ENCODE measurements at regions not wholly inside any gene's neighbourhood (a gene's known extent, or its start where the extent isn't known, plus 50 kb on each side); places are given as distances from the start of the nearest gene placed in this dataset.

DNA sequence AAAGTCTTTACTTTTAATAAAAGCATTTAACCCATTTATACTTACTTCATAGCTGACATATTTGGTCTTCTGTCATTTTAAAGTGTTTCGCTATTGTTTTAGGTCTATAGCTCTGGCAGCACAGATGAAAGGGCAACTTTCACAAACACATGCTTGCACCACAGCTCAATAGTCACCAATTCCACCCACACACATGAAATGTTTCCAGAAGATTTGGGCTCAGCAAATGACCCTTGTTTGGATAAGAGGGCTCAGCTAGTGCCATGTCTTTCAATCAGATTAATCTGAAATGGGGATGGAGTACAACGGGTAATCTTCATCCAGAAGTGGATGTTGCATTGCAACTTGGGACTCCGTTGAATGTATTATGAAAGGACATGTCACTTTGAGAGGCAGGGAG, 176.0 kb downstream of the FGF18 start:
- ATAC-seq (ENCODE audit: low read depth) (no peak), DNase-seq (no peak)
- H3K4me3 Mint-ChIP-seq = no peak overlapping the region
- H3K36me3 Mint-ChIP-seq = peaks cover 1% of the 10 kb centered on the region
- POLR2A ChIA-PET = no interaction called here
- no peaks in the 10 kb centered on the region for H3K9me3 Mint-ChIP-seq
- no peaks in the 10 kb centered on the region for H3K4me1 Mint-ChIP-seq
- peaks cover 2% of the 10 kb centered on the region for H3K27me3 Mint-ChIP-seq
- H3K27ac Mint-ChIP-seq = no peak overlapping the region

DNA sequence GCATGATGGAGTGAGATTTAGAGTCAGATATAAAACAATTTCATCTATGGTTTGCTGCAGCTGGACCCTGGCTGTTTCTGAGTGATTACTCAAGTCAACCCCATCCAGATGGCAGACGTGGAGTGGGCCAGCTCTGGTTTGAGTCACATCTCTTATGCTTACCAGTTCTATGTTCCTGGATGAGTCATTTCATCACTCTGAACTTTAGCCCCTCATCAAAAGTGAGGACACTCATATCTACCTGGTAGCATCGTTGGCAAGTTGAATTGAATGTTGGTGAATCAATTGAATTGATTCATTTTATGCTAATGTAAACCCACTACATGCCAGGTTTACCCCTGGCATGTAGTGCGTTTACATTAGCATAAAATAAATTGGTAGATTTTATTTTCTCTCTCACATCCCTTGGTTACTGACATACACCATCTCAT, 176.4 kb downstream of the FGF18 start:
- ATAC-seq (ENCODE audit: low read depth) (no peak), DNase-seq (no peak)
- peaks cover 2% of the 10 kb centered on the region for H3K27me3 Mint-ChIP-seq
- POLR2A ChIA-PET = no interaction called here
- peaks cover under 1% of the 10 kb centered on the region for H3K4me1 Mint-ChIP-seq
- H3K36me3 Mint-ChIP-seq = peaks cover 1% of the 10 kb centered on the region
- no peak overlapping the region for H3K4me3 Mint-ChIP-seq
- no peaks in the 10 kb centered on the region for H3K9me3 Mint-ChIP-seq
- H3K27ac Mint-ChIP-seq = no peak overlapping the region

DNA sequence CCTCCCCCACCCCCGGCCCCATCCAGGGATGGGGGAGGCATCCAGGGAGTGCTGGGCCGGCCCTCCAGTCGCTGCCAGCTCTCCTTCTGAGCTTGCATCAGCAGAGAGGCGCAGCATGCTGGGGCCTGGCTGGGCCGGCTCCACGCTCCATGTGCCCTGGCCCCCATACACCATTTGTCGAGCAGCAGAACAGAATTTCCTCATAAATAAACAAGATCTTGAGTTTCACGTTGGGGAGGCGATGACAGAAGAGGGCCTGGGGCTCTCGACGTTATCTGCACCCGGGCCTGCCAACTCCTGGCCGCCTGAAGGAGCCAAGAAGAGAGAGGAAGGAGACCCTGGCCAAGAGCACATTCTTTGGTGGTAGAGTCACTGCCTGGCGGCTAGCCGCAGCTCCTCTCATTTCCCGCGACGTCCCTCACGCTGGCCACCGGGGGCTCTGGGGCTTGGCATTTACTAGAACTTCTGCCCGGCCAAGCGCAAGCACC, 177.0 kb downstream of the FGF18 start:
- DNase-seq = no peak
- Mint-ChIP-seq H3K4me3 (no peak overlapping the region), H3K27ac (no peak overlapping the region), H3K9me3 (no peaks in the 10 kb centered on the region), H3K27me3 (peaks cover 3% of the 10 kb centered on the region), H3K36me3 (peaks cover 1% of the 10 kb centered on the region), H3K4me1 (peaks cover 3% of the 10 kb centered on the region)
- no peak for ATAC-seq (ENCODE audit: low read depth)
- POLR2A ChIA-PET = no interaction called here

DNA sequence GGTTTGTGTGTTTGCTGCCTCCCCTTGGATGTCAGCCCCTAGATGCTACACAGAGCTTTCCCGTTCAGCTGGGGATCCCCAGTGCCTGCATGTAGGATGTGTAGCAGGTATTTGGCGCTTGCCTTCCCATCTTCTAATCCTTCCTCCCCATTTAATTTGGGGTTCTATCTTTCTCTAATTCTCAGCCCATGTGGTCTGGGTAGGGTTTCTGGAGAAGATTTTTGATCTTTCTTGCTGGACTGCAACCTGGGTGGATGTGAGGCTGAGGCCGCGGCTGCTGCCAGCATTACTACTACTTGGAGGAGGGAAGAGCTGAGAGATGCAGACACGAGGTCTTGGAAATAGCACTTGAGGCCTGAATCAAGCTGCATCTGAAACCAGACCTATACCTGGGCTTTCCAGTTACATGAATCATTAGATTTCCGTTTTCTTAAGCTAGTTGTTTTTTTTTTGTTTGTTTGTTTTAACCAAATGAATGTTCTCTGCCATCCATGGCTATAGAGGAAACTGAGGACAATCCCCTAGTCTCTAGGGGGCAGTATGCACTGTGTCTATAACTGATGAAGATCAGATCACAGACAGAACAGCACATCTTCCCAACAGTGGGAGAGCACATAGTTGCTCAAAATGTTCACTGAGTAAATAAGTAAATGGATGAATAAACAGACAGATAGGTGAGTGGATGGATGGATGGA, 178.6 kb downstream of the FGF18 start:
- Mint-ChIP-seq H3K27me3 (peaks cover 4% of the 10 kb centered on the region), H3K36me3 (peaks cover 1% of the 10 kb centered on the region), H3K9me3 (no peaks in the 10 kb centered on the region), H3K27ac (no peak overlapping the region), H3K4me1 (peaks cover 3% of the 10 kb centered on the region), H3K4me3 (no peak overlapping the region)
- POLR2A ChIA-PET = no interaction called here
- ATAC-seq (ENCODE audit: low read depth) (no peak), DNase-seq (no peak)

DNA sequence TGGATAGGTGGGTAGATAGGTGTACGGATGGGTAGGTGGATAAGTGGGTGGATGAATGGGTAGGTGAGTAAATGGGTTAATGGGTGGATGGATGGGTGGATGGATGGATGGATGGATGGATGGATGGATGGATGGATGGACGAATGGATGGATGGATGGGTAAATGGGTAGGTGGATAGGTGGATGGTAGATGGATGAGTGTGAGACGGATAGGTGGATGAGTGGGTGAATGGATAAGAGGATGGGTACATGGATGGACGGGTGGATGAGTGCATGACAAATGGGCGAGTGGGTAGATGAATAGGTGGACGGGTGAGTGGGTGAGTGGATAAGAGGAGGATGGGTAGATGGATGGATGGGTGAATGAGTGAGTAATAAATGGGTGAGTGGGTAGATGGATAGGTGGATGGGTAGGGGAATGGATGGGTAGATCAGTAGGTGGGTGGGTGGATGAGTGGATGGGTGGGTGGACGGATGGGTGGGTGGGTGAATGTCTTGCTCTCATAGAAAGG, 179.2 kb downstream of the FGF18 start:
- peaks cover 1% of the 10 kb centered on the region for H3K36me3 Mint-ChIP-seq
- no peak overlapping the region for H3K4me3 Mint-ChIP-seq
- H3K4me1 Mint-ChIP-seq = peaks cover 3% of the 10 kb centered on the region
- H3K9me3 Mint-ChIP-seq = no peaks in the 10 kb centered on the region
- POLR2A ChIA-PET = no interaction called here
- no peak for DNase-seq
- no peak overlapping the region for H3K27ac Mint-ChIP-seq
- no peak for ATAC-seq (ENCODE audit: low read depth)
- H3K27me3 Mint-ChIP-seq = peaks cover 2% of the 10 kb centered on the region

DNA sequence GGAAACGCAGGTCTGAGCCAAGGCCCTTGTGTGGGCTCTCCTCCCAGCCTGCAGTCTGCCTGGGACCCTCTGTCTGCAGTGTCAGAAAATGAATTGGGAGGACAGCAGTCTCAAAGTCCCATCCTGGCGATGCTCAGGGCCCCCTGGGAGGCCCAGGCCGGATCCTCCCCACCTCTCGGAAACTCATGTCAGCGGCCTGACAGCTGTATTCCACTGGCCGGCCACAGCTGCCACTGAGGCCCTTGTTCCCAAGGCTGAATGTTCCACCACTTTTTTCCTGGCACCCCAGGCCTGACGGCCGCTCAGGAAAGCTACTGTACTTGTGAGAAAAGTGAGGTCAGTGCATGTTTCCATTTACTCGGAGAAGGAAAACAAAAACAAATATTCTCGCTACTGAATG, 180.0 kb downstream of the FGF18 start:
- no peak overlapping the region for H3K27ac Mint-ChIP-seq
- peaks cover 3% of the 10 kb centered on the region for H3K4me1 Mint-ChIP-seq
- H3K36me3 Mint-ChIP-seq = peaks cover 1% of the 10 kb centered on the region
- no peaks in the 10 kb centered on the region for H3K9me3 Mint-ChIP-seq
- ATAC-seq (ENCODE audit: low read depth) = no peak
- H3K4me3 Mint-ChIP-seq = no peak overlapping the region
- DNase-seq = no peak
- H3K27me3 Mint-ChIP-seq = peaks cover 6% of the 10 kb centered on the region
- POLR2A ChIA-PET = no interaction called here

DNA sequence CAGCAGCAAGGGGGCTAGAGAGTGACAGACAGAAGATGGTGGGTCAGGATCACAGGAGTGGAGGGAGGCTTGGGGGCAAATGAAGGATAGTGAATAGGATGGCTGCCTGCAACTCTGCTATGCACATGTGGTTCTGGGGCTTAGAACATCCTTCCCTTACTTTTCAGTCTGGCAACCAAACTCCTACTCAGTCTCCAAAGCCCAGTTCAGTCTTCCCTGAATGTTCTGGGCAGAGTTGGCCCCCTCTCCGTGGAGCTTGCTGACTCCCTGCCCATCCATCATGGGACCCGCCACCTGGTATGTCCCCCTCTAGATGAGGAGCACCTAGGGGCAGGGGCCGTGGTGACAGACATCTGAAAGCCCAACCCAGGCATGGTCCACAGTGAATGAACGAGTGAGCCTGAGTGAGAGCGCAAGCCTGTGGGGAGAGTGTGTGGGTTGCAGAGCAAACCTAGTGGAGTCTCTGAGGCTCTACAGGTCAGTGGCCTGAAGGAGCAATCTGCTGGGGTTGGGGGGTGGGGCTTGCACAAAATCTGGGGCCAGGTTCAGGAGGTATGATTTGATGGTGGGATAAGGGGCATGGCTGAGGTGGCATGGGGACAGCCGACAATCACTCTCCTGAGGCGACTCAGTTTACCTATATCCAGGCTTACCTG, 180.6 kb downstream of the FGF18 start:
- POLR2A ChIA-PET = no interaction called here
- H3K27me3 Mint-ChIP-seq = peaks cover 11% of the 10 kb centered on the region
- DNase-seq = no peak
- H3K4me1 Mint-ChIP-seq = peaks cover 3% of the 10 kb centered on the region
- no peaks in the 10 kb centered on the region for H3K9me3 Mint-ChIP-seq
- H3K36me3 Mint-ChIP-seq = peaks cover 1% of the 10 kb centered on the region
- ATAC-seq (ENCODE audit: low read depth) = no peak
- no peak overlapping the region for H3K27ac Mint-ChIP-seq
- no peak overlapping the region for H3K4me3 Mint-ChIP-seq

DNA sequence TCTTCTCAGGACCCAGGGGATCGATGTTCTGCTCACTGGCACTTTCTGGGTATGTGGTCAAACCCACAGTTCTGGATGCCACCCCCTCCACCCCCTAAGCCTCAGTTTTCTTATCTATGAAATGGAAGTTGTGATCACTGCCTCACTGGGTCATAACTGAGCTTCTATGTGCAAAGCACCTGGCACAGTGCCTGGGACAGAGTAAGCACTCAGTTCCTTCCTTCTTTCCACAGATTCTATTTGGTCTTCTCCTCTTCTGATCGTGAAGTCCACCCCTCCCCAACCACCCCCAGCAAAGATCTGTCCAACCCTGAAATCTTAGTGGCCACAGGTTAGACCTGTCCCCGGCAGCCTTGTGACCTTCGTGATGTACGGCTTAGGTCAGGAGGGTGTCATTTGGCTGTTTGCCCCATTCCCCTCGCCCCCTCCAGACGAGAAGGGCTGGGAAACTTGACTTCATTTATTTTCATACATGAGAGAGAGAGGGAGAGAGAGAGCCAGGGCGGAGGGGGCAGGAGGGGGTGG, 181.4 kb downstream of the FGF18 start:
- H3K27me3 Mint-ChIP-seq = peaks cover 12% of the 10 kb centered on the region
- H3K27ac Mint-ChIP-seq = no peak overlapping the region
- no peak overlapping the region for H3K4me3 Mint-ChIP-seq
- H3K36me3 Mint-ChIP-seq = peaks cover 1% of the 10 kb centered on the region
- no peaks in the 10 kb centered on the region for H3K9me3 Mint-ChIP-seq
- no peak for DNase-seq
- POLR2A ChIA-PET = no interaction called here
- no peak for ATAC-seq (ENCODE audit: low read depth)
- H3K4me1 Mint-ChIP-seq = peaks cover 3% of the 10 kb centered on the region

DNA sequence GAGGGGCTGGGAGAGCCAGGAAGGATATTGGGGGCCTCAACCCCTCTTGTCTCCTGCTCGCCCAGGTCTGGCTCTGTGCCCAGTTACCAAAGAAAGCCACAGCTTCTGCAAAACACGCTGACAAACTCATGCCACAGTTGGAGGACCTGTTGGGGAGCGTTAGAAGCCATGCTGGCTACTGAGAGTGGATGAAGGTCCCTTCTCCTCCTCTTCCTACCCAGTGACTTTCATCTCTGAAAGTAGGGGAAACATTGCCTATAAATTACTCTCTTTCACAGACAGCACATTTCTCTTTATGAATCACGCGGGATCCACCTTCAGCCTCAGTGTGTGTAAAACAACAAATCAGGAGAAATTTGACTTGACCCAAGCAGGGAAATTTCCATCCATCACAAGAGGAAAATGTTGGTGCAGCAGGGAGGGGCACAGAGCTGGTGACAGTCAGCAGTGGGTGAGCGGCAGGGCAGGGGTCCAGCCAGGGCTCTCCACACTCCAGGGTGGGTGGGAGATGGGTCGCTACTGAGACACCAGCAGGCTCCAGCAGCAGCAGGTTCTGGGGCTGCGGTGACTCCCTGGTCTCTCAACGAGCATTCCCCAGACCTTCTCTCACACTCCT, 181.9 kb downstream of the FGF18 start:
- POLR2A ChIA-PET = no interaction called here
- DNase-seq = no peak
- no peak overlapping the region for H3K27ac Mint-ChIP-seq
- H3K4me1 Mint-ChIP-seq = peaks cover 3% of the 10 kb centered on the region
- H3K9me3 Mint-ChIP-seq = no peaks in the 10 kb centered on the region
- peaks cover 1% of the 10 kb centered on the region for H3K36me3 Mint-ChIP-seq
- no peak for ATAC-seq (ENCODE audit: low read depth)
- H3K27me3 Mint-ChIP-seq = peaks cover 14% of the 10 kb centered on the region
- H3K4me3 Mint-ChIP-seq = no peak overlapping the region

DNA sequence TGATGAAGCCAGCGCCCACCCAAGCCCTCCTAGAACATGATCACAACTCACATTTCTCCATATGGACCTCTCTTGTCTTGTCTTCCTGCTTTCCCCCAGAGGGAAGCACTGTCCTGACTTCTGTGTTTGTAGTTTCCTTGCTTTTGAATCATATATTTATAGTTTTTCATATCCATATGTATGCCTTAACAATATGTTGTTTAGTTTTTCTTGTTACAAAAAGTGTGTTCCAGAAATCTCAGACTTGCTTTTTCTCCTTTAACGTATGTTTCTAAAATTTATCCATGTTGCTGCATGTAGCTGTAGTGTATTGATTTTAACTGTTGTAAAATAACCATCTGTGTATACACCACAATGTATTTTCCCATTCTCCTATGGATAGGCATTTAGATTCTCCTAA, 182.0 kb upstream of the SMIM23 start:
- H3K9me3 Mint-ChIP-seq = no peaks in the 10 kb centered on the region
- POLR2A ChIA-PET = no interaction called here
- H3K4me1 Mint-ChIP-seq = peaks cover 3% of the 10 kb centered on the region
- H3K4me3 Mint-ChIP-seq = no peak overlapping the region
- H3K27me3 Mint-ChIP-seq = peaks cover 22% of the 10 kb centered on the region
- DNase-seq (no peak), ATAC-seq (ENCODE audit: low read depth) (no peak)
- H3K27ac Mint-ChIP-seq = no peak overlapping the region
- no peaks in the 10 kb centered on the region for H3K36me3 Mint-ChIP-seq

DNA sequence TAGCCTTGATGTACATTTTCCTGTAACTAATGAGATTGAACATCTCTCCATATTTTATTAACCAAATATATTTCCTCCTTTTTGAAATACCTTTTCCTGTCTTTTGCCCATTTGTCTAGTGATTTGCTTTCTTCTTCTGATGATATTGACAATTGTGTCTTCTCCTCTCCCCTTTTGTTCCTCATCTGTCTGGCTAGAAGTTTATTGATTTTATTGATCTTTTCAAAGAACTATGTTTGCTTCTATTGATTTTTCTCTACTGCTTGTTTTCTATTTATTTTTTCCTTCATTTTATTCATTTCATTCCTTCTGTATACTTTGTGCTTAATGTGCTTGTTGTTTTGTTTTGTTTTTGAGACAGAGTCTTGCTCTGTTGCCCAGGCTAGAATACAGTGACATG, 181.4 kb upstream of the SMIM23 start:
- POLR2A ChIA-PET = no interaction called here
- no peak for ATAC-seq (ENCODE audit: low read depth)
- Mint-ChIP-seq H3K27ac (no peak overlapping the region), H3K36me3 (no peaks in the 10 kb centered on the region), H3K27me3 (peaks cover 22% of the 10 kb centered on the region), H3K9me3 (no peaks in the 10 kb centered on the region), H3K4me3 (no peak overlapping the region), H3K4me1 (peaks cover 3% of the 10 kb centered on the region)
- no peak for DNase-seq

DNA sequence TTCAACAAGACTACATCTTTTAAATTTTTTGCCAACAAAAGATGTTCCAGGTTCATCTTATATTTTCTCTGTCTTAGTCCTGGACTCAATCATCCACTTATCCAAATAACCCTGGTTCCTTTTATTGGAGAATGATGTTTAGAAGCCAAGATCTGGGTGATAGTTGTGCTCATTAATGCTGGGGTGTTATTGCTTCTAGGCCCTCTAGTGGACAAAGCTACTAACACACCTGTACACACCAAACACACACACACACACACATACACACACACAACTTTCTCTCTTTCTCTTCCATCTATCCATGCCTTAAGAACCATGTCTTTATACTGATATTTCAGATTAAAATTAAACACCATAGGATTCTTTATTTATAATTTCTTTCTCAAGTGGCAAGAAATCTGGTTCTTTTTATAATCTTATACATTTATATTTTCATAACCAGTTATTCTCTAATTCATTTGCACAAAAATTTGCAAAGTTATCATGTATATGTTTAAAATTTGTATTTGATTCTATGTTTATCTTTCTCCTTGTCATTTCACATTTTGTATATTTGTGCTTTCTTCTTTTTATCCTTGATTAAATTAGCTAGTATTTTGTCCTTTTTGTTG, 179.1 kb upstream of the SMIM23 start:
- peaks cover 21% of the 10 kb centered on the region for H3K27me3 Mint-ChIP-seq
- no peaks in the 10 kb centered on the region for H3K36me3 Mint-ChIP-seq
- H3K4me1 Mint-ChIP-seq = no peaks in the 10 kb centered on the region
- H3K27ac Mint-ChIP-seq = no peak overlapping the region
- no peak overlapping the region for H3K4me3 Mint-ChIP-seq
- ATAC-seq (ENCODE audit: low read depth) (no peak), DNase-seq (no peak)
- POLR2A ChIA-PET = no interaction called here
- no peaks in the 10 kb centered on the region for H3K9me3 Mint-ChIP-seq

DNA sequence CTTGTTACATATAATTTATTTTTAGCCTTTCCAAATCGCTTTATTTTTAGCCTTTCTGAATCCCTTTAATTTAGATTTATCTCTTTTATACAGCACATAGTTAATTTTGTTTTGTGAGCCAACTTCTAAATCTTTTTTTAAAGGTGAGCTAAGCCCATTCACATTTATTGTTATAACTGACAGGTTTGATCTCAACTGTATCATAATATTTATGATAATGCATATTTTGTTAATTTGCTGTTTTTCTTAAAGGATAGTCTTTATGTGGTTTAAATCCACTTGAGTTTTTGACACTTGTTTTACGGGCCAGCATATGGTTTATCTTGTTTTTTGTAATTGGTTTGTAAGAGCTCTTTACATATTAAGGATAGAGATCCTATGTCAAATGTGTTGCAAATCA, 177.8 kb upstream of the SMIM23 start:
- POLR2A ChIA-PET = no interaction called here
- ATAC-seq (ENCODE audit: low read depth) = no peak
- Mint-ChIP-seq H3K4me3 (no peak overlapping the region), H3K27me3 (peaks cover 22% of the 10 kb centered on the region), H3K4me1 (no peaks in the 10 kb centered on the region), H3K27ac (no peak overlapping the region), H3K36me3 (no peaks in the 10 kb centered on the region), H3K9me3 (no peaks in the 10 kb centered on the region)
- DNase-seq = no peak

All from activated naive CD8-positive, alpha-beta T cell treated with anti-CD3 and anti-CD28 coated beads, Interleukin-2, amount 10 ng/mL, durations not matched to agents 7 days and 5 days (primary cell).